HEK293 (cell line): ENCODE measurements at regions not wholly inside any gene's neighbourhood (a gene's known extent, or its start where the extent isn't known, plus 50 kb on each side); places are given as distances from the start of the nearest gene placed in this dataset.
A peak's percentile ranks its signal among the peaks of the same experiment; 100 is the strongest.

ENCODE experiments used
- CTCF ChIA-PET: fragments of 350-600 bp; formaldehyde crosslinking; extraction: SDS; loops from one replicate; lab custom pipeline; 2021; ENCODE audit warnings: antibody characterized with exemption; lab: Yijun Ruan, JAX
- POLR2A ChIA-PET: fragments of 300-600 bp; formaldehyde crosslinking; extraction: SDS; loops from one replicate; lab custom pipeline; 2020; ENCODE audit warnings: antibody characterized with exemption, inconsistent platforms; lab: Yijun Ruan, JAX
- H3K27ac ChIP-seq: fragments of 200-500 bp; sonication (Bioruptor generic); 2 replicates; pipeline ENCODE4 v1.5.1; 2014; ENCODE audit warnings: low read depth, low read length, control low read depth, inconsistent platforms; ENCODE audit errors: extremely low read depth
- H3K36me3 ChIP-seq, 2 experiments: fragments of 200-500 bp in 1 of 2; sonication (Bioruptor generic) in 1 of 2; 1 replicate in 1 of 2; 2 replicates in 1 of 2; pipeline ENCODE4 v1.5.1; 2014 to 2017; ENCODE audit warnings: inconsistent platforms in 2 of 2, low read length in 2 of 2; ENCODE audit not compliant: control insufficient read depth in 2 of 2, insufficient read depth in 1 of 2
- H3K4me1 ChIP-seq: fragments of 200-500 bp; sonication (Bioruptor generic); 2 replicates; pipeline ENCODE4 v1.5.1; 2014; ENCODE audit warnings: mild to moderate bottlenecking, low read length, inconsistent platforms; ENCODE audit not compliant: control insufficient read depth, insufficient read depth
- H3K4me3 ChIP-seq: 2 replicates; pipeline ENCODE4 v1.5.1; 2011; ENCODE audit warnings: low read depth, mild to moderate bottlenecking, control low read depth, low read length, moderate library complexity
- H3K9me3 ChIP-seq: fragments of 200-500 bp; sonication (Bioruptor generic); 2 replicates; pipeline ENCODE4 v1.5.1; 2014; ENCODE audit warnings: low read depth, low read length, inconsistent platforms; ENCODE audit not compliant: control insufficient read depth, insufficient read depth
- BCL11A ChIP-seq: fragments of 450-650 bp; formaldehyde crosslinking; IDR thresholded peaks from 2 replicates; pipeline ENCODE4 v1.5.1; 2016; ENCODE audit warnings: low read depth, missing biosample characterization, missing genetic modification characterization
- HOXA7 ChIP-seq: sonication (generic); formaldehyde crosslinking; IDR thresholded peaks from 2 replicates; pipeline ENCODE4 v1.8.1; 2022; ENCODE audit warnings: missing genetic modification reagents, borderline replicate concordance
- TCF7L2 ChIP-seq: IDR thresholded peaks from 2 replicates; pipeline ENCODE4 v1.6.1; 2011; ENCODE audit warnings: low read depth, mild to moderate bottlenecking, inconsistent platforms, low read length, moderate library complexity, borderline replicate concordance
- ZNF132 ChIP-seq: fragments of 450-650 bp; formaldehyde crosslinking; IDR thresholded peaks from 2 replicates; pipeline ENCODE4 v1.5.1; 2017; ENCODE audit warnings: missing biosample characterization, missing genetic modification characterization, borderline replicate concordance
- ZNF133 ChIP-seq: fragments of 450-650 bp; formaldehyde crosslinking; IDR thresholded peaks from 2 replicates; pipeline ENCODE4 v1.5.1; 2016; ENCODE audit warnings: missing biosample characterization, missing genetic modification characterization
- ZNF19 ChIP-seq: fragments of 450-650 bp; formaldehyde crosslinking; IDR thresholded peaks from 2 replicates; pipeline ENCODE4; 2016; ENCODE audit warnings: missing biosample characterization, missing genetic modification characterization, low read depth
- ZNF248 ChIP-seq: fragments of 450-650 bp; formaldehyde crosslinking; IDR thresholded peaks from 2 replicates; pipeline ENCODE4 v1.5.1; 2017; ENCODE audit warnings: missing biosample characterization, missing genetic modification characterization
- ZNF335 ChIP-seq: fragments of 450-650 bp; formaldehyde crosslinking; conservative IDR thresholded peaks from 2 replicates; pipeline ENCODE4 v1.5.1; 2016; ENCODE audit warnings: missing biosample characterization, missing genetic modification characterization
- ZNF473 ChIP-seq: fragments of 450-650 bp; formaldehyde crosslinking; IDR thresholded peaks from 2 replicates; pipeline ENCODE4 v1.5.1; 2017; ENCODE audit warnings: missing biosample characterization, missing genetic modification characterization
- ZNF596 ChIP-seq: fragments of 450-650 bp; IDR thresholded peaks from 2 replicates; pipeline ENCODE4 v1.5.0; 2018; ENCODE audit warnings: missing biosample characterization, mild to moderate bottlenecking, missing genetic modification characterization, moderate library complexity
- ZNF626 ChIP-seq: fragments of 450-650 bp; sonication (Bioruptor Pico); formaldehyde crosslinking; IDR thresholded peaks from 2 replicates; pipeline ENCODE4 v1.5.1; 2018; ENCODE audit warnings: missing biosample characterization, missing genetic modification characterization, inconsistent platforms
- ZXDB ChIP-seq: fragments of 450-650 bp; formaldehyde crosslinking; IDR thresholded peaks from 2 replicates; pipeline ENCODE4 v1.5.1; 2016; ENCODE audit warnings: missing biosample characterization, missing genetic modification characterization
- TF ChIP-seq, protein P1 (sequence below): fragments of 450-650 bp; formaldehyde crosslinking; IDR thresholded peaks from 2 replicates; pipeline ENCODE4 v1.5.1; 2017; ENCODE audit warnings: missing biosample characterization, missing genetic modification characterization
- TF ChIP-seq, protein P2 (sequence below): fragments of 450-650 bp; formaldehyde crosslinking; IDR thresholded peaks from 2 replicates; pipeline ENCODE4 v1.5.1; 2016; ENCODE audit warnings: missing biosample characterization, missing genetic modification characterization, borderline replicate concordance
- TF ChIP-seq, protein P3 (sequence below): fragments of 450-650 bp; formaldehyde crosslinking; IDR thresholded peaks from 2 replicates; pipeline ENCODE4 v1.5.1; 2016; ENCODE audit warnings: missing biosample characterization, missing genetic modification characterization

DNA sequence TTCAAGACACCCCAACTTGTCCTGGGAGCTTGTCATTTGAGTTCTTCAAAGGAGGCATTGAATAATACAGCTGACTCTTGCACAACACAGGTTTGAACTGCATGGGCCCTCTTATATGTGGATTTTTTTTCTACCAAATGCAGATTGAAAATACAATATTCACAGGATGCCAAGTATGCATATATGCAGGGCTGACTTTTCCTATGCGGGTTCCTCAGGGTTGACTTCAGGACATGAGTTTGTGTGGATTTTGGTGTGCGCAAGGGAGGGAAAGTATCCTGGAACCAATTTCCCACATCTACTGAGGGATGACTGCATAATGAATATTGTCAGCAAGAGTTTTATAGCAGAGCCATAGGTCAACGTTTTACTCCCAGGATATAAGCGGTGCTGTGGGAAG is 70.0 kb upstream of the RALY start:
- H3K27ac ChIP-seq = no peak overlapping the region
- ChIA-PET POLR2A (no interaction called here), CTCF (interaction anchor here (0.6 to 1.3 kb wide), 2 partner anchors 9 to 10 kb away, joined by 3 to 5 read pairs; no protein-coding TSS in a partner anchor)
- no peaks in the 10 kb centered on the region for H3K9me3 ChIP-seq
- TF ChIP-seq TCF7L2 (no peak), ZNF133 (peak; percentile 49; the same call in 1 of the 2 replicates), ZNF473 (no peak), ZNF248 (tag by site-specific recombination) (no peak)
- TF ChIP-seq, protein P1, sequence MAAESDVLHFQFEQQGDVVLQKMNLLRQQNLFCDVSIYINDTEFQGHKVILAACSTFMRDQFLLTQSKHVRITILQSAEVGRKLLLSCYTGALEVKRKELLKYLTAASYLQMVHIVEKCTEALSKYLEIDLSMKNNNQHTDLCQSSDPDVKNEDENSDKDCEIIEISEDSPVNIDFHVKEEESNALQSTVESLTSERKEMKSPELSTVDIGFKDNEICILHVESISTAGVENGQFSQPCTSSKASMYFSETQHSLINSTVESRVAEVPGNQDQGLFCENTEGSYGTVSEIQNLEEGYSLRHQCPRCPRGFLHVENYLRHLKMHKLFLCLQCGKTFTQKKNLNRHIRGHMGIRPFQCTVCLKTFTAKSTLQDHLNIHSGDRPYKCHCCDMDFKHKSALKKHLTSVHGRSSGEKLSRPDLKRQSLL (tag by site-specific recombination) = no peak
- TF ChIP-seq, protein P2, sequence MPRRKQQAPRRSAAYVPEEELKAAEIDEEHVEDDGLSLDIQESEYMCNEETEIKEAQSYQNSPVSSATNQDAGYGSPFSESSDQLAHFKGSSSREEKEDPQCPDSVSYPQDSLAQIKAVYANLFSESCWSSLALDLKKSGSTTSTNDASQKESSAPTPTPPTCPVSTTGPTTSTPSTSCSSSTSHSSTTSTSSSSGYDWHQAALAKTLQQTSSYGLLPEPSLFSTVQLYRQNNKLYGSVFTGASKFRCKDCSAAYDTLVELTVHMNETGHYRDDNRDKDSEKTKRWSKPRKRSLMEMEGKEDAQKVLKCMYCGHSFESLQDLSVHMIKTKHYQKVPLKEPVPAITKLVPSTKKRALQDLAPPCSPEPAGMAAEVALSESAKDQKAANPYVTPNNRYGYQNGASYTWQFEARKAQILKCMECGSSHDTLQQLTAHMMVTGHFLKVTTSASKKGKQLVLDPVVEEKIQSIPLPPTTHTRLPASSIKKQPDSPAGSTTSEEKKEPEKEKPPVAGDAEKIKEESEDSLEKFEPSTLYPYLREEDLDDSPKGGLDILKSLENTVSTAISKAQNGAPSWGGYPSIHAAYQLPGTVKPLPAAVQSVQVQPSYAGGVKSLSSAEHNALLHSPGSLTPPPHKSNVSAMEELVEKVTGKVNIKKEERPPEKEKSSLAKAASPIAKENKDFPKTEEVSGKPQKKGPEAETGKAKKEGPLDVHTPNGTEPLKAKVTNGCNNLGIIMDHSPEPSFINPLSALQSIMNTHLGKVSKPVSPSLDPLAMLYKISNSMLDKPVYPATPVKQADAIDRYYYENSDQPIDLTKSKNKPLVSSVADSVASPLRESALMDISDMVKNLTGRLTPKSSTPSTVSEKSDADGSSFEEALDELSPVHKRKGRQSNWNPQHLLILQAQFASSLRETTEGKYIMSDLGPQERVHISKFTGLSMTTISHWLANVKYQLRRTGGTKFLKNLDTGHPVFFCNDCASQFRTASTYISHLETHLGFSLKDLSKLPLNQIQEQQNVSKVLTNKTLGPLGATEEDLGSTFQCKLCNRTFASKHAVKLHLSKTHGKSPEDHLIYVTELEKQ (tag by site-specific recombination) = no peak
- H3K36me3 ChIP-seq = no peaks in the 10 kb centered on the region
- H3K4me3 ChIP-seq = no peak overlapping the region
- H3K4me1 ChIP-seq = no peaks in the 10 kb centered on the region

DNA sequence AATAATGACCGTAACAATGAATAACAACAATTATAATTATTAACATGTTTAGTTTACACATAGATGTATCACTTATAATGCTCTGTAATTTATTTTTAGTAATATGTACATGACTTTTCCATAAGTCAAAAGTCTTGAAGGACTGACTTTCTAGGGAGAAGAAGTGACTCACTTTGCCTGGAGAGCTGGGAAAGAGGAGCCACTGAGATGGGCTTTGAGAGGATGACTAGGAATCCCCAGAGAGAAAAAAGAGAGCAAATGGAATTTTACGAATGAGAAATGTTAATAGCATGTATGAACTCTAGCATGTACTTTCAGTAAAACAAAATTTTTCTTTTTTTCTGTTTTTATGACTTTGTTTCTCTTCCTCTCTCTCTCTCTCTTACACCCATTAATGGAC is 67.8 kb upstream of the RALY start:
- no peaks in the 10 kb centered on the region for H3K4me1 ChIP-seq
- no peak overlapping the region for H3K4me3 ChIP-seq
- CTCF ChIA-PET = interaction anchor here (1.0 kb wide), 1 partner anchor 96 kb away, joined by 3 read pairs; no protein-coding TSS in a partner anchor
- TF ChIP-seq ZNF132 (tag by site-specific recombination) (no peak), ZNF596 (tag by site-specific recombination) (no peak), BCL11A (no peak), ZNF335 (tag by site-specific recombination) (no peak), TCF7L2 (no peak), ZNF19 (no peak), ZXDB (tag by site-specific recombination) (no peak), ZNF626 (tag by site-specific recombination) (no peak), HOXA7 (CRISPR knock-in tag) (no peak)
- TF ChIP-seq, protein P1 (tag by site-specific recombination) = no peak
- TF ChIP-seq, protein P3, sequence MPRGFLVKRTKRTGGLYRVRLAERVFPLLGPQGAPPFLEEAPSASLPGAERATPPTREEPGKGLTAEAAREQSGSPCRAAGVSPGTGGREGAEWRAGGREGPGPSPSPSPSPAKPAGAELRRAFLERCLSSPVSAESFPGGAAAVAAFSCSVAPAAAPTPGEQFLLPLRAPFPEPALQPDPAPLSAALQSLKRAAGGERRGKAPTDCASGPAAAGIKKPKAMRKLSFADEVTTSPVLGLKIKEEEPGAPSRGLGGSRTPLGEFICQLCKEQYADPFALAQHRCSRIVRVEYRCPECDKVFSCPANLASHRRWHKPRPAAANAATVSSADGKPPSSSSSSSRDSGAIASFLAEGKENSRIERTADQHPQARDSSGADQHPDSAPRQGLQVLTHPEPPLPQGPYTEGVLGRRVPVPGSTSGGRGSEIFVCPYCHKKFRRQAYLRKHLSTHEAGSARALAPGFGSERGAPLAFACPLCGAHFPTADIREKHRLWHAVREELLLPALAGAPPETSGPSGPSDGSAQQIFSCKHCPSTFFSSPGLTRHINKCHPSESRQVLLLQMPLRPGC (tag by site-specific recombination) = no peak
- TF ChIP-seq, all 188 proteins: peak for 0
- POLR2A ChIA-PET = no interaction called here
- Histone ChIP-seq H3K36me3 (no peaks in the 10 kb centered on the region), H3K27ac (no peak overlapping the region), H3K9me3 (no peaks in the 10 kb centered on the region)
